HEK293 (cell line): ENCODE measurements at regions not wholly inside any gene's neighbourhood (a gene's known extent, or its start where the extent isn't known, plus 50 kb on each side); places are given as distances from the start of the nearest gene placed in this dataset.

ENCODE experiments used
- CTCF ChIA-PET: fragments of 350-600 bp; formaldehyde crosslinking; extraction: SDS; loops from one replicate; lab custom pipeline; 2021; ENCODE audit warnings: antibody characterized with exemption; lab: Yijun Ruan, JAX
- POLR2A ChIA-PET: fragments of 300-600 bp; formaldehyde crosslinking; extraction: SDS; loops from one replicate; lab custom pipeline; 2020; ENCODE audit warnings: antibody characterized with exemption, inconsistent platforms; lab: Yijun Ruan, JAX
- H3K27ac ChIP-seq: fragments of 200-500 bp; sonication (Bioruptor generic); 2 replicates; pipeline ENCODE4 v1.5.1; 2014; ENCODE audit warnings: low read depth, low read length, control low read depth, inconsistent platforms; ENCODE audit errors: extremely low read depth
- H3K36me3 ChIP-seq, 2 experiments: fragments of 200-500 bp in 1 of 2; sonication (Bioruptor generic) in 1 of 2; 1 replicate in 1 of 2; 2 replicates in 1 of 2; pipeline ENCODE4 v1.5.1; 2014 to 2017; ENCODE audit warnings: inconsistent platforms in 2 of 2, low read length in 2 of 2; ENCODE audit not compliant: control insufficient read depth in 2 of 2, insufficient read depth in 1 of 2
- H3K4me1 ChIP-seq: fragments of 200-500 bp; sonication (Bioruptor generic); 2 replicates; pipeline ENCODE4 v1.5.1; 2014; ENCODE audit warnings: mild to moderate bottlenecking, low read length, inconsistent platforms; ENCODE audit not compliant: control insufficient read depth, insufficient read depth
- H3K4me3 ChIP-seq: 2 replicates; pipeline ENCODE4 v1.5.1; 2011; ENCODE audit warnings: low read depth, mild to moderate bottlenecking, control low read depth, low read length, moderate library complexity
- H3K9me3 ChIP-seq: fragments of 200-500 bp; sonication (Bioruptor generic); 2 replicates; pipeline ENCODE4 v1.5.1; 2014; ENCODE audit warnings: low read depth, low read length, inconsistent platforms; ENCODE audit not compliant: control insufficient read depth, insufficient read depth
- OVOL3 ChIP-seq: fragments of 450-650 bp; formaldehyde crosslinking; IDR thresholded peaks from 2 replicates; pipeline ENCODE4 v1.5.1; 2016; ENCODE audit warnings: missing biosample characterization, missing genetic modification characterization
- TCF7L2 ChIP-seq: IDR thresholded peaks from 2 replicates; pipeline ENCODE4 v1.6.1; 2011; ENCODE audit warnings: low read depth, mild to moderate bottlenecking, inconsistent platforms, low read length, moderate library complexity, borderline replicate concordance
- ZBTB8A ChIP-seq: fragments of 450-650 bp; formaldehyde crosslinking; IDR thresholded peaks from 2 replicates; pipeline ENCODE4 v1.5.1; 2016; ENCODE audit warnings: missing biosample characterization, missing genetic modification characterization
- ZFP69B ChIP-seq: fragments of 450-650 bp; formaldehyde crosslinking; IDR thresholded peaks from 2 replicates; pipeline ENCODE4 v1.5.1; 2016; ENCODE audit warnings: missing biosample characterization, missing genetic modification characterization
- ZNF354C ChIP-seq: fragments of 450-650 bp; formaldehyde crosslinking; IDR thresholded peaks from 2 replicates; pipeline ENCODE4 v1.5.1; 2016; ENCODE audit warnings: missing biosample characterization, missing genetic modification characterization, low read depth, borderline replicate concordance
- ZNF404 ChIP-seq: fragments of 450-650 bp; formaldehyde crosslinking; IDR thresholded peaks from 2 replicates; pipeline ENCODE4 v1.5.1; 2017; ENCODE audit warnings: missing biosample characterization, missing genetic modification characterization
- ZNF514 ChIP-seq: fragments of 450-650 bp; formaldehyde crosslinking; IDR thresholded peaks from 2 replicates; pipeline ENCODE4 v1.5.1; 2016; ENCODE audit warnings: missing biosample characterization, missing genetic modification characterization
- ZNF585B ChIP-seq: fragments of 450-650 bp; formaldehyde crosslinking; IDR thresholded peaks from 2 replicates; pipeline ENCODE4 v1.5.1; 2016; ENCODE audit warnings: missing biosample characterization, missing genetic modification characterization
- ZNF830 ChIP-seq: fragments of 450-650 bp; IDR thresholded peaks from 2 replicates; pipeline ENCODE4 v1.5.0; 2018; ENCODE audit warnings: missing biosample characterization, missing genetic modification characterization, low read depth, mild to moderate bottlenecking, moderate library complexity
- TF ChIP-seq, protein P1 (sequence below): fragments of 450-650 bp; formaldehyde crosslinking; IDR thresholded peaks from 2 replicates; pipeline ENCODE4 v1.5.0; 2017; ENCODE audit warnings: missing biosample characterization, missing genetic modification characterization, borderline replicate concordance
- TF ChIP-seq, protein P2 (sequence below): fragments of 450-650 bp; formaldehyde crosslinking; IDR thresholded peaks from 2 replicates; pipeline ENCODE4 v1.5.1; 2016; ENCODE audit warnings: missing biosample characterization, missing genetic modification characterization, borderline replicate concordance
- TF ChIP-seq, protein P3 (sequence below): fragments of 450-650 bp; formaldehyde crosslinking; IDR thresholded peaks from 2 replicates; pipeline ENCODE4 v1.5.1; 2016; ENCODE audit warnings: missing biosample characterization, missing genetic modification characterization
- TF ChIP-seq, protein P4 (sequence below): fragments of 450-650 bp; formaldehyde crosslinking; IDR thresholded peaks from 2 replicates; pipeline ENCODE4 v1.5.1; 2016; ENCODE audit warnings: missing biosample characterization, missing genetic modification characterization
- TF ChIP-seq, protein P5 (sequence below): fragments of 450-650 bp; formaldehyde crosslinking; IDR thresholded peaks from 2 replicates; pipeline ENCODE4 v1.5.1; 2016; ENCODE audit warnings: missing biosample characterization, missing genetic modification characterization
- TF ChIP-seq, protein P6 (sequence below): fragments of 450-650 bp; formaldehyde crosslinking; IDR thresholded peaks from 2 replicates; pipeline ENCODE4 v1.5.1; 2017; ENCODE audit warnings: missing biosample characterization, missing genetic modification characterization
- TF ChIP-seq, protein P7 (sequence below): fragments of 450-650 bp; formaldehyde crosslinking; conservative IDR thresholded peaks from 2 replicates; pipeline ENCODE4 v1.5.1; 2016; ENCODE audit warnings: low read depth, missing biosample characterization, missing genetic modification characterization

DNA sequence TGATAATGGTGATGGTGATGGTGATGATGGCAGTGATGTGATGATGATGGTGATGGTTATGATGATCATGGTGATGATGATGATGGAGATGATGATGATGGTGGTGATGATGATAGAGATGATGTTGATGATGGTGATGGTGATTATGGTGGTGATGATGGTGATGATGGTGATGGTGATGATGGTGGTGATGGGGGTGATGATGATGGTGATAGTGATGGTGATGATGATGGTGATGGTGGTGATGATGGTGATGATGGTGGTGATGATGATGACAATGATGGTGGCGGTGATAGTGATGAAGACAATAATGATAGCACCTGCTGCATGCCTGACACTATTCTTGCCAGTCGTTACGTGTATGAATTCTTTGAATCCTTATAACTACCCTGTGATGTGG lies 317.9 kb upstream of the AJAP1 start (continued):
- TF ChIP-seq, protein P1, sequence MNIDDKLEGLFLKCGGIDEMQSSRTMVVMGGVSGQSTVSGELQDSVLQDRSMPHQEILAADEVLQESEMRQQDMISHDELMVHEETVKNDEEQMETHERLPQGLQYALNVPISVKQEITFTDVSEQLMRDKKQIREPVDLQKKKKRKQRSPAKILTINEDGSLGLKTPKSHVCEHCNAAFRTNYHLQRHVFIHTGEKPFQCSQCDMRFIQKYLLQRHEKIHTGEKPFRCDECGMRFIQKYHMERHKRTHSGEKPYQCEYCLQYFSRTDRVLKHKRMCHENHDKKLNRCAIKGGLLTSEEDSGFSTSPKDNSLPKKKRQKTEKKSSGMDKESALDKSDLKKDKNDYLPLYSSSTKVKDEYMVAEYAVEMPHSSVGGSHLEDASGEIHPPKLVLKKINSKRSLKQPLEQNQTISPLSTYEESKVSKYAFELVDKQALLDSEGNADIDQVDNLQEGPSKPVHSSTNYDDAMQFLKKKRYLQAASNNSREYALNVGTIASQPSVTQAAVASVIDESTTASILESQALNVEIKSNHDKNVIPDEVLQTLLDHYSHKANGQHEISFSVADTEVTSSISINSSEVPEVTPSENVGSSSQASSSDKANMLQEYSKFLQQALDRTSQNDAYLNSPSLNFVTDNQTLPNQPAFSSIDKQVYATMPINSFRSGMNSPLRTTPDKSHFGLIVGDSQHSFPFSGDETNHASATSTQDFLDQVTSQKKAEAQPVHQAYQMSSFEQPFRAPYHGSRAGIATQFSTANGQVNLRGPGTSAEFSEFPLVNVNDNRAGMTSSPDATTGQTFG = 0 out of 2 replicates have a peak, but pooled peaks have one; percentile 40
- TF ChIP-seq, all 188 proteins: peak for 4

DNA sequence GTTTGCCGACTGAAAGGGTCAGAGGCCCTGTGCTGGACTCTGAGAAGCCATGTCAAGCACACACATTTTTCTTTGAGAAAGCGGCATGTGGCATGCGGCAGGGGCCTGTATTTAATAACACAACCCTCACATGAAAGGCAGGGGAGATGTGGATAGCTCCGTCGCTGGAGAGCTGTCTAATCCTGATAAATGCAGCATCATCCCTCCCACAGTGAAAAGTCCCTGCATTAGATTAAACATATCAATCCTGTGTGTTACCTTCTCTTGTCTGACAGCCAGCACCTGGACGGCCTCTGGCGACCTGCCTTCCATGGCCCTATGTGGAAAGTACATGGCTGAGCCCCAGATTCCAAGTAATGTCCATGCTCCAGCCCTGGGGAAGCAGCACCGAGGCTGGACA lies 313.0 kb upstream of the AJAP1 start:
- H3K27ac ChIP-seq = no peak overlapping the region
- H3K36me3 ChIP-seq = no peaks in the 10 kb centered on the region
- H3K9me3 ChIP-seq = no peaks in the 10 kb centered on the region
- H3K4me1 ChIP-seq = no peaks in the 10 kb centered on the region
- TF ChIP-seq, protein P2, sequence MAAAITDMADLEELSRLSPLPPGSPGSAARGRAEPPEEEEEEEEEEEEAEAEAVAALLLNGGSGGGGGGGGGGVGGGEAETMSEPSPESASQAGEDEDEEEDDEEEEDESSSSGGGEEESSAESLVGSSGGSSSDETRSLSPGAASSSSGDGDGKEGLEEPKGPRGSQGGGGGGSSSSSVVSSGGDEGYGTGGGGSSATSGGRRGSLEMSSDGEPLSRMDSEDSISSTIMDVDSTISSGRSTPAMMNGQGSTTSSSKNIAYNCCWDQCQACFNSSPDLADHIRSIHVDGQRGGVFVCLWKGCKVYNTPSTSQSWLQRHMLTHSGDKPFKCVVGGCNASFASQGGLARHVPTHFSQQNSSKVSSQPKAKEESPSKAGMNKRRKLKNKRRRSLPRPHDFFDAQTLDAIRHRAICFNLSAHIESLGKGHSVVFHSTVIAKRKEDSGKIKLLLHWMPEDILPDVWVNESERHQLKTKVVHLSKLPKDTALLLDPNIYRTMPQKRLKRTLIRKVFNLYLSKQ (tag by site-specific recombination) = no peak
- no peak for TF ChIP-seq ZNF830 (tag by site-specific recombination)
- TF ChIP-seq, protein P3, sequence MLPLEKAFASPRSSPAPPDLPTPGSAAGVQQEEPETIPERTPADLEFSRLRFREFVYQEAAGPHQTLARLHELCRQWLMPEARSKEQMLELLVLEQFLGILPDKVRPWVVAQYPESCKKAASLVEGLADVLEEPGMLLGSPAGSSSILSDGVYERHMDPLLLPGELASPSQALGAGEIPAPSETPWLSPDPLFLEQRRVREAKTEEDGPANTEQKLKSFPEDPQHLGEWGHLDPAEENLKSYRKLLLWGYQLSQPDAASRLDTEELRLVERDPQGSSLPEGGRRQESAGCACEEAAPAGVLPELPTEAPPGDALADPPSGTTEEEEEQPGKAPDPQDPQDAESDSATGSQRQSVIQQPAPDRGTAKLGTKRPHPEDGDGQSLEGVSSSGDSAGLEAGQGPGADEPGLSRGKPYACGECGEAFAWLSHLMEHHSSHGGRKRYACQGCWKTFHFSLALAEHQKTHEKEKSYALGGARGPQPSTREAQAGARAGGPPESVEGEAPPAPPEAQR (tag by site-specific recombination) = no peak
- TF ChIP-seq ZNF585B (tag by site-specific recombination) = no peak
- TF ChIP-seq, protein P4, sequence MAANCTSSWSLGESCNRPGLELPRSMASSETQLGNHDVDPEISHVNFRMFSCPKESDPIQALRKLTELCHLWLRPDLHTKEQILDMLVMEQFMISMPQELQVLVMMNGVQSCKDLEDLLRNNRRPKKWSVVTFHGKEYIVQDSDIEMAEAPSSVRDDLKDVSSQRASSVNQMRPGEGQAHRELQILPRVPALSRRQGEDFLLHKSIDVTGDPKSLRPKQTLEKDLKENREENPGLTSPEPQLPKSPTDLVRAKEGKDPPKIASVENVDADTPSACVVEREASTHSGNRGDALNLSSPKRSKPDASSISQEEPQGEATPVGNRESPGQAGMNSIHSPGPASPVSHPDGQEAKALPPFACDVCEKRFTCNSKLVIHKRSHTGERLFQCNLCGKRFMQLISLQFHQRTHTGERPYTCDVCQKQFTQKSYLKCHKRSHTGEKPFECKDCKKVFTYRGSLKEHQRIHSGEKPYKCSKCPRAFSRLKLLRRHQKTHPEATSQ (tag by site-specific recombination) = no peak
- no peak for TF ChIP-seq ZNF404 (tag by site-specific recombination)
- TF ChIP-seq TCF7L2 = no peak
- no peak for TF ChIP-seq ZNF354C (tag by site-specific recombination)
- no peak for TF ChIP-seq OVOL3 (tag by site-specific recombination)
- TF ChIP-seq, protein P5, sequence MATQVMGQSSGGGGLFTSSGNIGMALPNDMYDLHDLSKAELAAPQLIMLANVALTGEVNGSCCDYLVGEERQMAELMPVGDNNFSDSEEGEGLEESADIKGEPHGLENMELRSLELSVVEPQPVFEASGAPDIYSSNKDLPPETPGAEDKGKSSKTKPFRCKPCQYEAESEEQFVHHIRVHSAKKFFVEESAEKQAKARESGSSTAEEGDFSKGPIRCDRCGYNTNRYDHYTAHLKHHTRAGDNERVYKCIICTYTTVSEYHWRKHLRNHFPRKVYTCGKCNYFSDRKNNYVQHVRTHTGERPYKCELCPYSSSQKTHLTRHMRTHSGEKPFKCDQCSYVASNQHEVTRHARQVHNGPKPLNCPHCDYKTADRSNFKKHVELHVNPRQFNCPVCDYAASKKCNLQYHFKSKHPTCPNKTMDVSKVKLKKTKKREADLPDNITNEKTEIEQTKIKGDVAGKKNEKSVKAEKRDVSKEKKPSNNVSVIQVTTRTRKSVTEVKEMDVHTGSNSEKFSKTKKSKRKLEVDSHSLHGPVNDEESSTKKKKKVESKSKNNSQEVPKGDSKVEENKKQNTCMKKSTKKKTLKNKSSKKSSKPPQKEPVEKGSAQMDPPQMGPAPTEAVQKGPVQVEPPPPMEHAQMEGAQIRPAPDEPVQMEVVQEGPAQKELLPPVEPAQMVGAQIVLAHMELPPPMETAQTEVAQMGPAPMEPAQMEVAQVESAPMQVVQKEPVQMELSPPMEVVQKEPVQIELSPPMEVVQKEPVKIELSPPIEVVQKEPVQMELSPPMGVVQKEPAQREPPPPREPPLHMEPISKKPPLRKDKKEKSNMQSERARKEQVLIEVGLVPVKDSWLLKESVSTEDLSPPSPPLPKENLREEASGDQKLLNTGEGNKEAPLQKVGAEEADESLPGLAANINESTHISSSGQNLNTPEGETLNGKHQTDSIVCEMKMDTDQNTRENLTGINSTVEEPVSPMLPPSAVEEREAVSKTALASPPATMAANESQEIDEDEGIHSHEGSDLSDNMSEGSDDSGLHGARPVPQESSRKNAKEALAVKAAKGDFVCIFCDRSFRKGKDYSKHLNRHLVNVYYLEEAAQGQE = no peak
- no peak for TF ChIP-seq ZNF514
- TF ChIP-seq, protein P6, sequence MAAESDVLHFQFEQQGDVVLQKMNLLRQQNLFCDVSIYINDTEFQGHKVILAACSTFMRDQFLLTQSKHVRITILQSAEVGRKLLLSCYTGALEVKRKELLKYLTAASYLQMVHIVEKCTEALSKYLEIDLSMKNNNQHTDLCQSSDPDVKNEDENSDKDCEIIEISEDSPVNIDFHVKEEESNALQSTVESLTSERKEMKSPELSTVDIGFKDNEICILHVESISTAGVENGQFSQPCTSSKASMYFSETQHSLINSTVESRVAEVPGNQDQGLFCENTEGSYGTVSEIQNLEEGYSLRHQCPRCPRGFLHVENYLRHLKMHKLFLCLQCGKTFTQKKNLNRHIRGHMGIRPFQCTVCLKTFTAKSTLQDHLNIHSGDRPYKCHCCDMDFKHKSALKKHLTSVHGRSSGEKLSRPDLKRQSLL = no peak
- TF ChIP-seq ZBTB8A = no peak
- TF ChIP-seq, protein P7, sequence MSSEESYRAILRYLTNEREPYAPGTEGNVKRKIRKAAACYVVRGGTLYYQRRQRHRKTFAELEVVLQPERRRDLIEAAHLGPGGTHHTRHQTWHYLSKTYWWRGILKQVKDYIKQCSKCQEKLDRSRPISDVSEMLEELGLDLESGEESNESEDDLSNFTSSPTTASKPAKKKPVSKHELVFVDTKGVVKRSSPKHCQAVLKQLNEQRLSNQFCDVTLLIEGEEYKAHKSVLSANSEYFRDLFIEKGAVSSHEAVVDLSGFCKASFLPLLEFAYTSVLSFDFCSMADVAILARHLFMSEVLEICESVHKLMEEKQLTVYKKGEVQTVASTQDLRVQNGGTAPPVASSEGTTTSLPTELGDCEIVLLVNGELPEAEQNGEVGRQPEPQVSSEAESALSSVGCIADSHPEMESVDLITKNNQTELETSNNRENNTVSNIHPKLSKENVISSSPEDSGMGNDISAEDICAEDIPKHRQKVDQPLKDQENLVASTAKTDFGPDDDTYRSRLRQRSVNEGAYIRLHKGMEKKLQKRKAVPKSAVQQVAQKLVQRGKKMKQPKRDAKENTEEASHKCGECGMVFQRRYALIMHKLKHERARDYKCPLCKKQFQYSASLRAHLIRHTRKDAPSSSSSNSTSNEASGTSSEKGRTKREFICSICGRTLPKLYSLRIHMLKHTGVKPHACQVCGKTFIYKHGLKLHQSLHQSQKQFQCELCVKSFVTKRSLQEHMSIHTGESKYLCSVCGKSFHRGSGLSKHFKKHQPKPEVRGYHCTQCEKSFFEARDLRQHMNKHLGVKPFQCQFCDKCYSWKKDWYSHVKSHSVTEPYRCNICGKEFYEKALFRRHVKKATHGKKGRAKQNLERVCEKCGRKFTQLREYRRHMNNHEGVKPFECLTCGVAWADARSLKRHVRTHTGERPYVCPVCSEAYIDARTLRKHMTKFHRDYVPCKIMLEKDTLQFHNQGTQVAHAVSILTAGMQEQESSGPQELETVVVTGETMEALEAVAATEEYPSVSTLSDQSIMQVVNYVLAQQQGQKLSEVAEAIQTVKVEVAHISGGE (tag by site-specific recombination) = no peak
- no peak for TF ChIP-seq ZFP69B (tag by site-specific recombination)
- H3K4me3 ChIP-seq = no peak overlapping the region
- CTCF ChIA-PET = no interaction called here
- POLR2A ChIA-PET = no interaction called here
